WI38 (cell line): ENCODE measurements at regions not wholly inside any gene's neighbourhood (a gene's known extent, or its start where the extent isn't known, plus 50 kb on each side); places are given as distances from the start of the nearest gene placed in this dataset.

Source experiments
- H3K4me3 ChIP-seq: 2 replicates; pipeline ENCODE4 v1.5.1; 2011; ENCODE audit warnings: low read depth, mild to moderate bottlenecking, control low read depth, low read length
- TF ChIP-seq, protein P1 (sequence below): IDR thresholded peaks from 2 replicates; pipeline ENCODE4 v1.5.1; 2012; ENCODE audit warnings: low read depth, mild to moderate bottlenecking, control low read depth, low read length

DNA sequence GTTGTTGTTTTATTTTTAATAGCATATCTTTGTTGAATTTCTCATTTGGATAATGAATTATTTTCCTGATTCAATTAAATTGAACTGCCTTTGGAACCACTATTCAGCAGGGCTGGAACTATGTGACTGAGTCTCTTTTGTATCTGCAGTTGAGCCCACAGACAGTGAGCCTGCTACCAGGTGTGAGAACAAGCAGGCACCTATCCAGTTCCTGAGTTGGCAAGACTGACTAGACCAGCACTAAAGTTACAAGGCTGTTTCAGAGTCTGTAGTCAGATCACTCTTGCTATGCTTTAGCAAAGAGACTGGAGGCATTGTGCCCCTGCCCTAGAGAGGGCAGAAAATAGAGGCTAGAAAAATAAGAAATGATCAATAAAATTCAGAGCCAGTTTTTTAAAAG, 237.3 kb upstream of the GRID2 start:
- TF ChIP-seq, protein P1, sequence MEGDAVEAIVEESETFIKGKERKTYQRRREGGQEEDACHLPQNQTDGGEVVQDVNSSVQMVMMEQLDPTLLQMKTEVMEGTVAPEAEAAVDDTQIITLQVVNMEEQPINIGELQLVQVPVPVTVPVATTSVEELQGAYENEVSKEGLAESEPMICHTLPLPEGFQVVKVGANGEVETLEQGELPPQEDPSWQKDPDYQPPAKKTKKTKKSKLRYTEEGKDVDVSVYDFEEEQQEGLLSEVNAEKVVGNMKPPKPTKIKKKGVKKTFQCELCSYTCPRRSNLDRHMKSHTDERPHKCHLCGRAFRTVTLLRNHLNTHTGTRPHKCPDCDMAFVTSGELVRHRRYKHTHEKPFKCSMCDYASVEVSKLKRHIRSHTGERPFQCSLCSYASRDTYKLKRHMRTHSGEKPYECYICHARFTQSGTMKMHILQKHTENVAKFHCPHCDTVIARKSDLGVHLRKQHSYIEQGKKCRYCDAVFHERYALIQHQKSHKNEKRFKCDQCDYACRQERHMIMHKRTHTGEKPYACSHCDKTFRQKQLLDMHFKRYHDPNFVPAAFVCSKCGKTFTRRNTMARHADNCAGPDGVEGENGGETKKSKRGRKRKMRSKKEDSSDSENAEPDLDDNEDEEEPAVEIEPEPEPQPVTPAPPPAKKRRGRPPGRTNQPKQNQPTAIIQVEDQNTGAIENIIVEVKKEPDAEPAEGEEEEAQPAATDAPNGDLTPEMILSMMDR, result no peak
- no peak overlapping the region for H3K4me3 ChIP-seq

DNA sequence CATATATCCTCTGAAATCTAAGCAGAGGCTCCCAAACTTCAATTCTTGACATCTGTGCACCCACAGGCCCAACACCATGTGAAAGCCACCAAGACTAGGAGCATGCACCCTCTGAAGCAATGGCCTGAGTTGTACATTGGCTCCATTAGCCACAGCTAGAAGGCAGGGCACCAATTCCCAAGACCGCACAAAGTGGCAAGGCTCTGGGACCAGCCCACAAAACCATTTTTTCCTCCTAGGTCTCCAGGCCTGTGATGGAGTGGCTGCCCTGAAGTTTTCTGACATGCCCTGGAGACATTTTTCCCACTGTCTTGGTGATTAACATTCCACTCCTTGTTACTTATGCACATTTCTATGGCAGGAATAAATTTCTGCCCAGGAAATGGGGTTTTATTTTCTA, 232.2 kb upstream of the GRID2 start:
- TF ChIP-seq, protein P1, result no peak
- H3K4me3 ChIP-seq, result no peak overlapping the region

DNA sequence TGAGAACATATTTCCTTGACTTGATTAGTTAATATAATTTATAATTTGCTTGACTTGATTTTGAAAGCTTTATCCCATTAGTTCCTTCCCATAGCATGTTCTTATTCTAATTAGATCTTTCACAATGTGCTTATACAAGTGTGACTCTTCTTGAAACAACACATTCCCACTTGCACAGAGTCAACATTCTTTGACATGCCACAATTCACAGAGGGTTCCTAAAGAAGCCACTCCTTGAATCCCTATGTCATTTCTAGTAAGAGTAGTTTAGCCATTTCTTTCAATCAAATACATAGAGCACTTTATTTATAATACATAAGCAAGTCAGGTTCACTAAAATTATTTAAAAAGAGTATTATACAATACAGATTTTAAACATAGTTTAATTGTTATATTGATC, 228.9 kb upstream of the GRID2 start:
- TF ChIP-seq, protein P1, result no peak
- H3K4me3 ChIP-seq, result no peak overlapping the region

DNA sequence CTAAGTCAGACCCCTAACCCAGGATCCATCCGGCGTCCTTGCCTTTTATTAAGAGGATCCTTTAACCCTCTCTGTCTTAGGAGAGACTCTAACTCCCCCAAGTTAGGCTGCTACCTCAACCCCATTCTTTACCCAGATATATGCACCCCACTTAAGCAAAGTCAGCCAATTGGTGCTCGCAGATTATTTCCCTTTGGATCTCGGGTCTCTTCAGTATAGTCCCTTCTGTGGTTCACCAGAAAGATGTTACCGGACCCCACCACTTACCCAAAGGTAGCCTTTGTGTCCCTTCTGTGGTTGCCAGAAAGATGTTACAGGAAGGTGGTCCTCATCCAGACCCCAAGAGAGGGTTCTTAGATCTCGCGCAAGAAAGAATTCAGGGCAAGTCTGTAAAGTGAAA, 212.9 kb upstream of the GRID2 start:
- H3K4me3 ChIP-seq, result peak overlapping the region; percentile 36
- TF ChIP-seq, protein P1, result no peak

DNA sequence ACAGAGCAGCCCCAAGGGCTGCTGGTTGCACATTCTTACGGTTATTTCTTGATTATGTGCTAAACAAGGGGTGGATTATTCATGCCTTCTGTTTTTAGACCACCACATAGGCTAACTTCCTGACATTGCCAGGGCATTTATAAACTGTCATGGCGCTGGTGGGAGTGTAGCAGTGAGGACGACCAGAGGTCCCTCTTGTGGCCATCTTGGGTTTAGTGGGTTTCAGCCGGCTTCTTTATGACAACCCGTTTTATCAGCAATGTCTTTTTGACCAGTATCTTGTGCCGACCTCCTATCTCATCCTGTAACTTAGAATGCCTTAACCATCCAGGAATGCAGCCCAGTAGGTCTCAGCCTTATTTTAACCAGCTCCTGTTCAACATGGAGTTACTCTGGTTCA, 212.4 kb upstream of the GRID2 start:
- peak overlapping the region; percentile 36 for H3K4me3 ChIP-seq
- TF ChIP-seq, protein P1, result 0 out of 2 replicates have a peak, but pooled peaks have one; percentile 6

DNA sequence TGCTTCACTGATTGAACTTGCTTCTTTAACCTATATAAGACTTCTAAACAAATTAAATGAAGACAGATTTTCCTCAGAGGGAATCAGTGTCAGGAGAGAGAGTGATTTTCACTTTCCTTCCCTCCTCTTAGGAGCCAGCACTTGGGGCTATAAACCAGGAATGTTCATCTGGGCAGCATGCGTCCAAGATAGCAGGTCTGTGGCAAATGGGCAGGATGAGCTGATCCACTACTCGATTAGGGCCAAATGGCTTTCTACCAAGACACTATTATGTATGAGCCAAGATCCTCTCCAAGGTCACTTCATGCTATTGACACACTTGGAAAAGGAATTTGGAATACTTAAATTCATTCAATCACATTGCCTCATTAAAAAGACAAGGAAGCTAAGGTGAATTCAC, 203.9 kb upstream of the GRID2 start:
- no peak overlapping the region for H3K4me3 ChIP-seq
- TF ChIP-seq, protein P1, result no peak

DNA sequence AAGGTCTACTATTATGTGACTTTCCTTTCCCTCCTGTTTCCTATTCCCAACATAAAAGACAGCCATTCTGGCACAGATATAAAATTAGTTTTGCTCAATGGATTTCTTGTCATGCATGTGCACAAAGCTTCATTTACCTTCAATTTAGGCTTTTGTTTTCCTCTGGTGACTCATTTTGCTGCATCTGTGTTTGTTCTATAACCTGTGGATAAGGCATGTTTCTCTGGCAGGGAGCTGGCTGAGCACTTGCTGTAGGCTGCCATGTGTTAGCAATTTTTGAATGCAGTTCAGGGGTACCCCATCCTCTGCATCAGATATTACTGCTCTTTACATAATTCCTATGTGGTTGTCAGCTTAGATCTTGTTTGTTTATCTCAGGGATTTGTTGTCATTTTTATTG, 202.8 kb upstream of the GRID2 start:
- TF ChIP-seq, protein P1, result no peak
- H3K4me3 ChIP-seq, result no peak overlapping the region
